ENCODE measurements at regions not wholly inside any gene's neighbourhood (a gene's known extent, or its start where the extent isn't known, plus 50 kb on each side); places are given as distances from the start of the nearest gene placed in this dataset.
A peak's percentile ranks its signal among the peaks of the same experiment; 100 is the strongest.

- no peak for DNase-seq
These were observed 79.1 kb downstream of the TRIB2 start for GRCh38 chr2:12795851-12796250.

- no peak for DNase-seq
These were observed 79.9 kb downstream of the TRIB2 start for GRCh38 chr2:12796657-12797056.

DNA sequence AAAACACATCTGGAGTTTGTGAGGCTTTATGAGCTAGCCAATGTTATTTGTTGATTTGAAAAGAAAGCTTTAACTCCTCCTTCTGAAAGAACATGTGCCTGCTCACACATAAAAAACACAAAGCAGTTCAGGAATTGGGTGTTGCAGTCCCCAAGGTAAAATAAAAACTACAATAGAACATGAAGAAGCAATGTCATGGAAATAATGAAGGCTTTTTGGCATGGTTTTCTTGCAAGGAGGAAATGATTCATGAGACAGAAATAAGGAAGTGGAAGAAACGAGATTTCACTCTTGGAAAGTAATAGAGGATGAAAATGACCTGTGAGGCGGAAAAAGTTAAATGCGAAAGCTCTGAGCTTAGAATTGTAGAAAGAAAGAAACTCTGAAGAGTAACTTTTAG lies 81.1 kb downstream of the TRIB2 start:
- DNase-seq: no peak

DNA sequence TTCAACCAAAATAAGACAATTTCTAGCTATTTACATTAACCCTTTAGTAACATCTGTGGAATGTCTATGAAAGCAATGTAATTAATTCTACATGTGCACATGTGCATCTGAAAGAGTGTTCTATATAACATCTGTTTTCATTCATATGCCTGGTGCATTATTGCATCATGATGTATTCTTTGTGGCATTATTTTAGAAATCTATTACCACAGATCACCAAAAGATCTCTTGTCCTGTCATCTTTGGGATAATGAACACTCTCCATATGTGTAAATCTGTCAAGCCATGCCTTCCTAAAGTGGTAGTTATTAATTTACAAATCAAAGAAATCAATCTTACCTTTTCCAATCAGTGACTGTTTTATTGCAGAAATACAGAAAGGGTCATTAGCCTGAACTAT lies 86.9 kb downstream of the TRIB2 start:
- no peak for DNase-seq

DNA sequence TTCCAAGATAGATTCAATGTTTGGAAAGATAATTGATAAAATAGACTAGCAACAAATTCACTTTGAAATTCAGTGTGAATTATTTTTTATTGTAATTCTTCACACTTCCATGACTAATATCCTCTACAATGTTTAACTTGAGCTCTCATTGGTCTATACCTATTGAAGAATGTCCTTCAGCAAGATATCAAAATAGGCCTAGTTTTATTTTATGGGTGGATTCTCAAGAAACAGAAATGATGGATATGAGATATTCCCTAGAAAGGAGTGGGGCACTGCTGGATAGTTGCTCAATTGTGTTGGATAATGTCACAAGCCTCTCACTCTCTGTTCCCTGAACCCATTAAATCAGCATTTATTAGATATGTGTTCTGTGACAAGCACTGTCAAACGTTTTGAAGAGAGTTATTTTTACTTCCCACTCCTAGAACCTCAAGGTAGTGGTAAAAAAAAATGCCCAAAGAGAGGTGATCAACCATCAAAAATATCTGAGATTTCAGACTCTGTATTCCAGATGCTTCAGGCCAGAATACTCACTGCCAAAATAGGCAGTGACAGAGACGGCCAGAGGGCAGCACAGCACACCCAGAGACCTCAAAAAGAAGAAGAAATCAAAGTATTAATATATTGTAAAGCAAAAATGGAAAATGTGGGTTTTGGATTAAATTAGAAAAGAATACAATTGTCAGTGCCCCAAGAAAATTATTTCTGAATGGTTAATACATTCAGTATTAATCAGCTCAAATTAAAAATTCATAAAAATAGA lies 87.5 kb downstream of the TRIB2 start:
- DNase-seq: no peak

- DNase-seq: no peak
These were observed 88.3 kb downstream of the TRIB2 start for GRCh38 chr2:12805033-12805432.

GRCh38 chr2:12806549-12807242 lies 90.0 kb downstream of the TRIB2 start:
- DNase-seq: no peak

DNA sequence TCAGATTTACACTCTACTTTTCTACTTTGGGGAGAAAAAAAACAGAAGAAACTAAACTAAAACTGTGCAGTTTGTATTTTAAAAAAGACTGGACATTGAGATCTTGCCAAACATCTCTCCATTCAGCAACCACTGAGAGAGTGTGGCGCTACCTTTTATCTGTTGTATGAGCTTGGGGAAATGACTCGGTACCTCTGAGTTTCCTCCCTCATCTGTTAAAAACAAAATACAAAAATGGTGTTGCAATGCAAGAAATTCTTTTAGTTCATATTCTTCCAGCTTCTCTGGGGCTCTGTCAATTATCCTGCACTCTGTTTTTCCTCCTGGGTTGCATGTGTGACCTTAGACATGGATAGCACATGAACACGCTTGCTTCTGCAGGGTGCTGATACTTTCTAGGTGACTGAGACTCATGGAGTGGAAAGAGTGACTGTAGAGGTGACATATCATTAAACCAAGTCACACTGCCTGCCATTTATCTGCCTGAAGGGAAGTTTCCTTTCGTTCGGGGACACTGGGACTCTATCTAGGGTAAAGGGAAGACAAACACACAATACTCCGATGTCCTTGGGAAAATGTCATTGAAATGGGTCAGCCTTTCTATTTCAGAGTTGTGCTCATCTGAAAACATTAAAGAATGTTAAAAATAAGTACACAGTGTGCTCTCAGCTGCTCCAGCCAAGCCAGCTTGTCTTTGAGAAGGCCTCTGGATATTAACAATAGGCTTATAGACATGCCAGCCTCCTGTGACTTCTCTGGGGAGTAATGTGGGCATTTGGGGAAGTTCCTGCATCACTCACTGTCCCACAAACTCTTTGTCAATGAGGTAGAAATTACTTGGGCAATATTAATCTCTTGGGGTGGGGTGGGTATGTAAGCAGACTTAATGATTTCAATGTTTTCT lies 91.4 kb downstream of the TRIB2 start:
- no peak for DNase-seq

GRCh38 chr2:12809526-12809925 lies 92.8 kb downstream of the TRIB2 start:
- no peak for DNase-seq

GRCh38 chr2:12811916-12812315 lies 95.2 kb downstream of the TRIB2 start:
- DNase-seq: no peak

DNA sequence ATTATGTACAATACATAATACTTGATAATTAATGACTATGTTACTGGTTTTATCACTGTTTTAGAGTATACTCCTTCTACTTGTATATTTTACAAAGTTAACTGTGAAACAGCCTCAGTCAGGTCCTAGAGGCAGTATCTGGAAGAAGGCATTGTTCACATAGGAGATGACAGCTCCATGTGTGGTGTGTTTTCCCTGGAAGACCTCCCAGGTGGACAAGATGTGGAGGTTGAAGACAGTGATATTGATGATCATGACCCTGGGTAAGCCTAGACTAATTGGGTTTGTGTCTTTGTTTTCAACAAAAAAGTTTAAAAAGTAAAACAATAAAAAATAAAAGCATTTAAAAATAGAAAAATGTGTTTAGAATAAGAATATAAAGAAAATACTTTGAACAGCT lies 96.4 kb downstream of the TRIB2 start:
- no peak for DNase-seq

DNA sequence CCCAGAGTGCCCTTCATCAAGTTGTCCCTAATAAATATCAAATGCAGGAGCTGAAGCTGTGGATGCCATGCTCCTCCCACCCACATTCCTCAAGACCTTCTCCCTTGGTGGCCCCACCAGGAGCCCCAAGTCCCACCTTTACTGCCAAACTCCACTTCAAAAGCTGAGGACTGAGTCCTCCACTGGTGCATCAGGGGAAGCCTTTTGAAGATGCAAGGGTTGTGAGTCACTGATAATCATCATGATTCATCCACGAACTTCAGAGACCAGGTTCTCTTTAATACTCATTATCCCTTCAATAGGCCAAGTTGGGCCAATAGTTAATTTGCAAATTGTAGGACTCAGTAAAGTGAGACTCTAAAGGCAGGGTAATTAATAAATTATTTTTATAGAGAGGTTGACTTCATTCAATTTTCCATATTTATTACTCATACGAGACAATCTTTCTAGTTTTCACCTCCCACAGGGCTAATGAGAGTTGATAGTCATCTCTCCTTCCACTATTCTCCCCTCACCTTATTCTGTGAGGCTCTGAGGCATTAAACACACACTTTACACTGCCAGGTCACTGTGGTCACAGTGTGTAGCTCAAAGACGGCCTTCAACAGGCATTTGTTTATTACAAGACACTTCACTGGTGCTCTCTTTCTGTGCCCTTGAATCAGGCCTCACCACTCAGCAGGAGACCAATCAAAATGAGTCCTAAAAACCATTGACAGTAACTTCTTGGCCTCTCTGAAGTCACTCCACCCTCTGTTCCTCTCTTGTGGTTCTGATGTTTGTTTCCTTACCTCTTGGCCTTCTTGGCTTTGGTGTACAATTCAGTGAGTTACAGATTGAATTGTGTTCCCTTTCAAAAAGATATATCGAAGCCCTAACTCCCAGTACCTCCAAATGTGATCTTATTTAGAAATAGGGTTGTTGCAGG lies 99.9 kb downstream of the TRIB2 start:
- peak; percentile 6 for DNase-seq

DNA sequence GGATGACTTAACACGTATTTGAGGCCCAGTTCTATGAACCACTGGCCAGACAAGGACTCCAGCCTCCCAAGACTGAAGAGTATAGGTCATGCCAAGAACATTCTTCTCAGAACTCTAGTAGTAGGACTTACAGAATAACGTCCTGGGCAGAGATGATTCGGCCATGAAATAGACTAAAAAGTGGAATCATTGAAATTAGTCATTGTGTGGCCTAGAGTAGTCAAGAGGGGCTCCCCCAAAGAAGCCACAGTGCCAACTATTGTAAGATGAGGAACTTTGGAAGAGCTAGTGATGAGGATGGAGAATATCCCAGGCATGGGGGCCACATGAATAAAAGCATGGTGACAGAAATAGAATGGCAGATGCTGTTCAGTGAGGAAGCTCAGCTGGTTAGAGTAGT lies 101.1 kb downstream of the TRIB2 start:
- no peak for DNase-seq

DNA sequence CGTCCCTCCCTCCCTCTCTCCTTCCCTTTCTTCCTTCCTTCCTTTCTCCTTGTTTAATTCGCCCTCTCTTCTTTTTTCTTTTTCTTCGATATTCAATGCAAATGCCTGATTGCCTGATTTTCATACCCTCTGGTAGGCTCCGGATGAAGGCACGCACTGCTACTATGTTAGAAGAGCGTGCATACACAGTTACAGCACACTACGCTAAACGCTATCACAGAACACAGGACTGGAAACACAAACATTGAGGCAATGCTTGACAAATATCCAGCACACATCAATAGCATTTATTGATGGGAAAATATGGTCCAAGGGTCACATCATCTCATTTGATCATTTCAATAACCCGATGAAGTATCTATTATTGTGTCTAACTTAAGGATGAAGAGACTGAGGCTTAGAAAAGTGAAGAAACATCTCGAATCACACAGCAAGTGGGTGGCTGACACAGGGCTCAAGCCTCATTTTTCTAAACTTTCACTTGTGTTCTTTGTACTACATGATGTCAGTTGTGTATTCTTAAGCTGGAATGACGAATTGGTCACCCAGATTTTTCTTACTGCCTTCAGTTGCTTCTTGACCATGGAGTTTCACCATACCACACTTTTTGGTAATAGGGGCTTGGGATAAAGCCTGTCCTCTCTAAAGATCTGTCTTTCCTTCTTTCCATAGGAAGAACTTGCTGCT lies 101.8 kb downstream of the TRIB2 start:
- no peak for DNase-seq

GRCh38 chr2:12819103-12819475 lies 102.4 kb downstream of the TRIB2 start:
- DNase-seq: no peak

- no peak for DNase-seq
These were observed 103.0 kb downstream of the TRIB2 start for GRCh38 chr2:12819721-12820120.

- DNase-seq: no peak
These were observed 104.9 kb downstream of the TRIB2 start for GRCh38 chr2:12821656-12822055.

GRCh38 chr2:12824351-12824777 lies 107.6 kb downstream of the TRIB2 start:
- no peak for DNase-seq

GRCh38 chr2:12824778-12825379 lies 108.1 kb downstream of the TRIB2 start:
- DNase-seq: no peak

GRCh38 chr2:12826781-12827180 lies 110.0 kb downstream of the TRIB2 start:
- DNase-seq: no peak

GRCh38 chr2:12827721-12828120 lies 111.0 kb downstream of the TRIB2 start:
- DNase-seq: no peak

All from CD4-positive, alpha-beta T cell treated with Interleukin-6 for 4 hours (primary cell).